HG03280 (cell line): ENCODE measurements at regions not wholly inside any gene's neighbourhood (a gene's known extent, or its start where the extent isn't known, plus 50 kb on each side); places are given as distances from the start of the nearest gene placed in this dataset.
"Not testable (repeated sequence)": the region's sequence is repeated elsewhere in the genome, so short reads cannot be mapped to it uniquely, and the experiment has no call there.

Source experiments
- ATAC-seq: cut with Tn5 transposase; IDR thresholded peaks from one replicate; pipeline ENCODE4 v1.9.1; 2021; ENCODE audit warnings: mild to moderate bottlenecking, moderate library complexity; ENCODE audit not compliant: unreplicated experiment

GRCh38 chr10:7070950-7071349 lies 339.9 kb downstream of the SFMBT2 start:
- ATAC-seq: no peak

GRCh38 chr10:7069706-7070105 lies 341.1 kb downstream of the SFMBT2 start:
- ATAC-seq: no peak

- ATAC-seq: no peak
These were observed 354.6 kb downstream of the SFMBT2 start for GRCh38 chr10:7056216-7056615.

- no peak for ATAC-seq
These were observed 355.9 kb downstream of the SFMBT2 start for GRCh38 chr10:7054915-7055314.

- no peak for ATAC-seq
These were observed 357.6 kb downstream of the SFMBT2 start for GRCh38 chr10:7053195-7053594.

- not testable (repeated sequence) for ATAC-seq
These were observed 360.8 kb downstream of the SFMBT2 start for GRCh38 chr10:7050024-7050423.

GRCh38 chr10:7048061-7048460 lies 362.8 kb downstream of the SFMBT2 start:
- ATAC-seq: no peak

- ATAC-seq: peak; percentile 36
These were observed 364.2 kb downstream of the SFMBT2 start for GRCh38 chr10:7046615-7047014.

- peak; percentile 43 for ATAC-seq
These were observed 364.8 kb downstream of the SFMBT2 start for GRCh38 chr10:7045891-7046599.

GRCh38 chr10:7043055-7043653 lies 367.7 kb downstream of the SFMBT2 start:
- ATAC-seq: no peak

- no peak for ATAC-seq
These were observed 368.3 kb downstream of the SFMBT2 start for GRCh38 chr10:7042419-7043054.

GRCh38 chr10:7042000-7042399 lies 368.8 kb downstream of the SFMBT2 start:
- no peak for ATAC-seq

GRCh38 chr10:7040681-7041080 lies 370.2 kb downstream of the SFMBT2 start:
- no peak for ATAC-seq

- no peak for ATAC-seq
These were observed 371.0 kb downstream of the SFMBT2 start for GRCh38 chr10:7039859-7040258.

GRCh38 chr10:7038416-7038815 lies 372.4 kb downstream of the SFMBT2 start:
- ATAC-seq: no peak

- not testable (repeated sequence) for ATAC-seq
These were observed 373.4 kb downstream of the SFMBT2 start for GRCh38 chr10:7037434-7037833.

GRCh38 chr10:7036951-7037350 lies 373.9 kb downstream of the SFMBT2 start:
- ATAC-seq: no peak

- no peak for ATAC-seq
These were observed 375.6 kb downstream of the SFMBT2 start for GRCh38 chr10:7035126-7035761.

GRCh38 chr10:7033031-7033430 lies 377.8 kb downstream of the SFMBT2 start:
- ATAC-seq: no peak

- no peak for ATAC-seq
These were observed 380.5 kb downstream of the SFMBT2 start for GRCh38 chr10:7030134-7030855.

- ATAC-seq: no peak
These were observed 381.2 kb downstream of the SFMBT2 start for GRCh38 chr10:7029672-7030071.
